Activated T-cell treated with anti-CD3 and anti-CD28 coated beads for 48 hours (primary cell): ENCODE measurements at regions not wholly inside any gene's neighbourhood (a gene's known extent, or its start where the extent isn't known, plus 50 kb on each side); places are given as distances from the start of the nearest gene placed in this dataset.

Experiments
- DNase-seq: peaks from one replicate; pipeline ENCODE4 v3.0.0-alpha.2; 2020; ENCODE audit warnings: low read depth

GRCh38 chrX:128310912-128311311, 258.7 kb upstream of the ACTRT1 start:
- DNase-seq, result no peak

- no peak for DNase-seq
Measured at GRCh38 chrX:128309311-128309710, 257.1 kb upstream of the ACTRT1 start.

- DNase-seq, result no peak
Measured at GRCh38 chrX:128294198-128294597, 242.0 kb upstream of the ACTRT1 start.

DNA sequence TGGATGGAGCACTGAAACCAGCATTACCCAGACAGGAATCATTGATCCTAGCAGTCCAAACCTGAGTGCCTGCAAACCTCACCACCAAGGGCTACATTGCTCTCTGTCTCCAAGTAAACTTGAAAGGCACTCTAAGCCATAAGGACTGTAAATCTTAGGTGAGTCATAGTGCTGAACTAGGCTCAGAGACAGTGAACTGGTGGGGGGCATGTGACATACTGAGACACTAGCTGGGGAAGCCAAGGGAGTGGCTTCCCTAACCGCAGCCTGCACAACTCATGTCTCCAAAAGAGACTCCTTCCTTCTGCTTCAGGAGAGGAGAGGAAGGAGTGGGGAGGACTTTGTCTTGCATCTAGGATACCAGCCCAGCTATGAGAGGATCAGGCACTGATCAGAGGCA, 235.5 kb upstream of the ACTRT1 start:
- DNase-seq, result no peak

GRCh38 chrX:128250621-128251020, 198.4 kb upstream of the ACTRT1 start:
- no peak for DNase-seq

DNA sequence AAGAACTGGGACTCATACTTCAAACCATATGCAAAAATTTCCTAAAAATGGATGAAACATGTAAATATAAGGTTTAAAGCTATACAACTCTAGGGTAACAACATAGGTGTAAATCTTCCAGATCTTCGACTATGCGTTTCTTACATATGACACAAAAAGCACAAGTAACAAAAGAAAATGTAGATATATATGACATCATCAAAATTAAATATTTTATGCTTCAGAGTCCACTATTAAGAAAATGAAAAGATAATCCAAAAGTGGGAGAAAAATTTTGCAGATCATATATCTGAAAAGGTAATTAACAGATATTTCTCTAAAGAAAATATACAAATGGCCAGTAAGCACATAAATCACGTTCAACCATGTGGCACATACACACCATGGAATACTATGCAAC, 164.2 kb upstream of the ACTRT1 start:
- DNase-seq, result no peak

- DNase-seq, result no peak
Measured at GRCh38 chrX:128165884-128166408, 113.7 kb upstream of the ACTRT1 start.

GRCh38 chrX:128156204-128156603, 104.0 kb upstream of the ACTRT1 start:
- DNase-seq, result no peak

GRCh38 chrX:128142745-128143144, 90.5 kb upstream of the ACTRT1 start:
- no peak for DNase-seq

- no peak for DNase-seq
Measured at GRCh38 chrX:128106630-128107029, 54.4 kb upstream of the ACTRT1 start.

DNA sequence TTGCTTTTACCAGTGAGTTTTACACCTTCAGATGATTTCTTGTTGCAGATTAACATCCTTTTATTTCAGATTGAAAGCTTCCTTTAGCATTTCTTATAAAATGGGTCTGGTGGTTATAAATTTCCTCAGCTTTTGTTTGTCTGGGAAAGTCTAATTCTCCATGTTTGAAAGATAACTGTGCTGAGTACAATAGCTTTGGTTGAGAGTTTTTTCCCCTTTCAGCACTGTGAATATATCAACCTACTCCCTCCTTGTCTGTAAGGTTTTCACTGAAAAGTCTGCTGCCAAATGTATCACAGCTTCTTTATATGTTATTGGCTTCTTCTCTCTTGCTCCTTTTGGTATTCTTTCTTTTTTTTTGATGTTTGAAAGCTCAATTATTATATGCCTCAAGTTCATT, 53.5 kb upstream of the ACTRT1 start:
- no peak for DNase-seq
